Stimulated activated CD4-positive, alpha-beta T cell treated with anti-CD3 and anti-CD28 coated beads, Interleukin-4, amount 100 ng/mL, for 1 hour (primary cell): ENCODE measurements at regions not wholly inside any gene's neighbourhood (a gene's known extent, or its start where the extent isn't known, plus 50 kb on each side); places are given as distances from the start of the nearest gene placed in this dataset.

ENCODE experiments used
- DNase-seq: peaks from one replicate; pipeline ENCODE4 v3.0.0-alpha.2; 2020

- DNase-seq, result no peak
Measured at GRCh38 chr5:3004361-3005080, 253.0 kb upstream of the IRX2 start.

- no peak for DNase-seq
Measured at GRCh38 chr5:3002230-3002629, 250.8 kb upstream of the IRX2 start.

GRCh38 chr5:3000631-3001030 lies 249.2 kb upstream of the IRX2 start:
- DNase-seq, result no peak

DNA sequence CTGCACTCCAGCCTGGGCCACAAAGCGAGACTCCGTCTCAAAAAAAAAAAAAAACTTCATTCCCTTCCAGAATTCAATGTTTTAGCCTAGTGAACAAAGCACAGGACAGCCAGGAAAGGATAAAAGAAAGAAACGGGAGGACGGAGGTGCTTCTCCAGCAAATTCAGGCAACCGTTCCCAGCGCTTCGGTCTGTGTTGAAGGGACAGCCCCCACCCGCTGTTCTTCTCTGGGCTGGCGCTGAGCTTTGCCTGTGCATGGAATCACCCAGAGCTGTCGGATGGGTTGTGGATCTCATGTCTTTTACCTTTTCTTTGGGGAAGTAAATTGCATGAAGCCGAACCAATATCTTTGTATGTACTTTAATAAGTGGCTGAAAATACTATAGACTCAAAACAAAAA lies 248.4 kb upstream of the IRX2 start:
- DNase-seq, result no peak

DNA sequence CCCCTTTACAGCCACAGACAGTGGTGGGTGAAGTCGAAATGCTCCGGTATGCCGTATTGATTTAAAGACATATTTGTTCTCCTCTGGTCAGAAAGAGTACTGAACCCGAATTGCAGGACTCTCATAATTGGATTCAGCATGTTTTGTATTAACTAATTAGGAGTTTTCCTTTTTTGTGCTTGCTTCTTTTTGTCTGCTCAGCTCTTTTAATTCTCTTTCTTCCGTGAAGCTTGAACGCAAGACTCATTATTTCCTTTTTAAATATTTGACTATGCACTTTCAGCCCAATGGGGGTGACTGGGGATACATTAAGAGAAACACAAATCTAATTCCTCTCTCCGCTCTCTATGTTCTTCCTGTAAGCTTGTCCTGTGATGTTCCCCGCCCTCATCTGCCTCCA lies 246.6 kb upstream of the IRX2 start:
- no peak for DNase-seq

- DNase-seq, result no peak
Measured at GRCh38 chr5:2997179-2997578, 245.7 kb upstream of the IRX2 start.

DNA sequence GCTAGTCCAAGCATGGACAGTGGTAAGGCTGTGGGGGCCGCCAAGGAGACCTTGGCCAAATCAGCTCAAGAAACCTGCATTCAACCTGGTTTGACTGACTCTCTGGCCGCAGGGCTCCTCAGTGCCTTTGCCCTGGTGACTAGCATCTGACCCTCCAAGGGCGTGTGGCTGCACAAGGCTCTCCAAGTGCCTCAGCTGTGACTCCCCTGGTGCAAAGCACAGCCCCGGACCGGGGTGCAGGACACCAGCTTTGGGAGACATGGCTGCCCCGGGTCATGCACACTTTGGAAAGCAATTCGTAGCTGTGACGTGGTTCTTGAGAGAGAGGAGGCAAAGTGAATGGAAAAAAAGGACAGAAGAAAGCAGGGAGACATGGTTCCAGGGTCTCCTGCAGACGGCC lies 245.2 kb upstream of the IRX2 start:
- no peak for DNase-seq

DNA sequence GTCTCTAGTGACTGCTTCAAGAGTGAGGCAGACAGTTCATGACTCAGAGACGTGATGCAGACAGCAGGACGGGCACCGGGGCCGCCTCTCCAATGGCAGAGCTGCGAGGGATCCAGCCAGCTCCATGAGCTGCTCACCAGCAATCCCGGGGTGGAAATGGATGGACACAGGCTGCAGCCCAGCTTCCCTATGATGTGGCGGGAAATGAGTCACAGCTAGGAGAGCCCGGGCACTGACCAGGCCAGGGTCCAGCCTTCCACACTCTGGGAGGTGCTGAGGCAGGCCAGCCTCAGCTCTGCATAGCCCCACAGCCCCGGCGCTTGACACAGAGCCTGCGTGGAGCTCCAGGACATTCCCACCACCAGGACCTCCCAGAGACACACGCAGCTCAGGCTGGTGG lies 244.8 kb upstream of the IRX2 start:
- no peak for DNase-seq

GRCh38 chr5:2995667-2996066 lies 244.2 kb upstream of the IRX2 start:
- DNase-seq, result no peak

- no peak for DNase-seq
Measured at GRCh38 chr5:2995035-2995434, 243.6 kb upstream of the IRX2 start.

DNA sequence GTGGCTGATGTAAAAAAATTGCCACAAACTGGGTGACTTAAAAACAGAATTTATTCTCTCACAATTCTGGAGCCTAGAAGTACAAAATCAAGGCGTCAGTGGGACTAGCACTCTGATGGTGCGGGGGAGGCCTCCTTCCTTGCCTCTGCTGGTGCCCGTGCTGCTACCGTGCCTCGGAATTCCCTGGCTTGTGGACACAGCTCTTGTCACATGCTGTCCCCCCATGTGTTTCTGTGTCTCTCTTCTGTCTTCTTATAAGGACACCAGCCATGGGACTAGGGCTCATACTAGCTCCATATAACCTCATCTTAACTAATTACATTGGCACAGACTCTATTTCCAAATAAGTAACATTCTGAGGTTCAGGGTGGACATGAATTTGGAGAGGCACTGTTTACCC lies 242.3 kb upstream of the IRX2 start:
- no peak for DNase-seq

DNA sequence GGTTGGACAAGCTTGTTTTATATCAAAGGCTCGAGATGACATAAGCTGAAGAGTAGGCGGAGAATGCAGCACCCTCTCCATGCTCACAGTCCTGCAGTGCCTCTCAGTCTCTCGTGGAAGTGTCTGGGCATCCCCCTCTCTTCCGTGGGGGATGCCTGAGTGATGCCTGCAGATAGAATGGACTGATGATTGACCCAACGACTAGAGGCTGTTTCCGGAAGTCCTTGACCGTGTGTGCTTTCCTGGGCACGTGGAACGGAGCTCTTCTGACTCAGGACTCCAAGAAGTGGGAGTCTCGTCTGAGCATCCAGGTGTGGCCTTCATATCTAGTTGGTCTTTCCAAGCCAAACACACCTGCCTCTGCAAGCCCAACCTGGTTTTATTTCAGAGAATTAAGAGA lies 241.8 kb upstream of the IRX2 start:
- no peak for DNase-seq

- no peak for DNase-seq
Measured at GRCh38 chr5:2992806-2993205, 241.3 kb upstream of the IRX2 start.

DNA sequence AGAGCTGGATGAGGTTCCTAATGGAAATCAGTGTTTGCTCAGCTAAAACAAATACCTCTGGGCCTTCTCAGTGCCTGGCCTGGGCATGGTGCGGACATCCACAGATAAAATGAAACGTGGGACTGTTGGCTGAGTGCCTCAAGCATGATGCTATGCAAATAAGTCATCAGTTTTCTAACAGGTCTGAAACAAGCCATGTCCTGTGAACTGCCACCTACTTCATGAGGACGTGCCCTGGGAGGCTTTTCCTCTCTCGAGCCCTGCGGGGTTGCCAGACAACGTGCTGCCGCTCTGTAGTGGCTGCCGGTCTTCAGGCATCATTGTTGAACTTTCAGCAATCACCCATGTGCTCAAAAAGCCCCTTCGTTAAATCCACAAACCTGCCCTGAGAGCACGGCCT lies 240.4 kb upstream of the IRX2 start:
- no peak for DNase-seq

DNA sequence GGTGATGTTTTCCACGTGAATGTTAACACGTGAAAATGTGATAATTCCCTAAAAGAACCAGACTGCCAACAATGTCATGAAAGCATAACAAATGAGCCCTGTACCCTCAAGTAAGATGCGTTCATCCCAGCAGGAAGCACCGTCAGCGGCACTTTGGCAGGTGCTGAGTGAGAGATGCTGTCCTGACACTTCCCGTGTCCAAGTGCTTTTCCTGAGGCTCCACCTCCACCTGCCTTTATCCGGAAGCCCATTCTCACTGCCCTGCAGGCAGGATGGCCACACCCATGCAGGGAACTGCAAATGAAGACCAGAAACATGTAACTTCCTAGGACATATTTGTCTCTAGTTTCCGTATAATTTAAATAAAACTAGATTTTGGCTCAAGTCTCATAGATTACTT lies 238.0 kb upstream of the IRX2 start:
- no peak for DNase-seq

GRCh38 chr5:2986301-2986700 lies 234.8 kb upstream of the IRX2 start:
- DNase-seq, result no peak

DNA sequence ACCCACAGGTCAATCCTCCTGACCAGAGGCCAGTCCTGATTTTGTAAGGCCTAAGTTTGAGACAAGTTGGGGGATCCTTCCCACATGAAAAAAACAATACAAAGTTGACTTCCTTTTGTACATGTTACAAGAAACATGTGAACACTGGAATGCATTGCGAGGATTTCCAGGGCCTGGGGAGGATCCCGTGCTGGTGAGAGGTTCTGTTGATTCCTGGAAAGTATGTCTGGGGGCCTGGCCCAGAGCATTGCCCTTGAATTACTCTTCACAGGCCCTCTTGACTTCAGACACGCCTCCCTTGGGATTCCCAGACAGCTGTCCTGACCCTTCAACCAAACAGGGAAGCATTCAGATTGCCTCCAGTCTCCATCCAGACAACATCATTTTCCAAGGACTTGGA lies 234.2 kb upstream of the IRX2 start:
- no peak for DNase-seq

DNA sequence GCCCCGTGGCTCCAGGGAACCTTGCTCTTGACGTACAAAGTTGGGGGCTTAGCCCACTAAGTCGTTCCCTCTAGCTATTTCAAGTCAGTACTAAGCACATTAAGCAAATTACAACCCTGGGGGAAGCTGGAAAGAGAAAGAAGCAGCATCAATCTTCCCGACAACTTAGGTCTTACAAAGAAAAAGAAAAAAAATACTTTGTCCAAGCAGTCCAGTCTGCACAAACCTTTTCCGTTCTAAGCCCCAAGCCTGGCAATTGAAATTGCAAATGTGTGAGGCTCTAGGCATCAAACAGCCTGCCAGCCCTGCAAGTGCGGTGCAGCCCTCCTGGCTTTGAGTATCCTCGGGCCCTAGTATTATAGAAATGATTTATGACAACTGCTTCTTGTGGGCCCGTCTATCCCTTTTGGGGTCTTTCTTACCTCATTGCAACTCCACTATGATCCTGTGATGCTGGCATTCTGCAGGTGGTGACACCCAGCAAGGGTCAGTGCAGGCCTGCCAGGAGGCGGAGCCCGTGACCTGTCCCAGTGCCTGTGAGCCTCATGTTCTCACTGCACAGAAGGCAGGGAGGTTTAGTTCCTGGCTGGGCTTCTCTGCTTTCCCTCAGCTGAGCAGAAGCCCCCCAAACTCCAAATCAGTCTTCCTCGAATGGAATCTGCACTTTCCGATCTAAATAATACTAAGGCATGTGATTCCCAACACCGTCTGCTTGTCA lies 232.3 kb upstream of the IRX2 start:
- no peak for DNase-seq

- no peak for DNase-seq
Measured at GRCh38 chr5:2981652-2982051, 230.2 kb upstream of the IRX2 start.

- DNase-seq, result no peak
Measured at GRCh38 chr5:2981035-2981434, 229.6 kb upstream of the IRX2 start.

DNA sequence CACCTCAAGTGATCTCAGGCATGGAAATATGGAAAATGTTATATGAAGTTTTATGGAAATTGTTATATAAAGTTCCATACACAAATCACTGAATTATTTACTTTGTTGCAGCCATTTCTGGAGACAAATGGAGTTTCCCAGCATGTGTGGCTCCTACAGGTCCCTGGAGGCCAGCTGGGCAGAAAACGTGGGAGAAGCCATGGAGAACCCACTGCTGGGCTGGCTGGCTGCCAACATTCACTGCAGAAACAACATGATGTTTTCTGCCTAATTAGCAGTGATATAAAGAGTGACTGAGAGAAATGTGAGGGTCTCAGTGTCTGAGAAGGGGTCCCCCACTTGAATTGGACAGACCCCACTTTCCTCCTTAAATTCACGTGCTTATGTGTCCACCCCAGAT lies 208.8 kb upstream of the IRX2 start:
- no peak for DNase-seq

- DNase-seq, result no peak
Measured at GRCh38 chr5:2958976-2959375, 207.5 kb upstream of the IRX2 start.

DNA sequence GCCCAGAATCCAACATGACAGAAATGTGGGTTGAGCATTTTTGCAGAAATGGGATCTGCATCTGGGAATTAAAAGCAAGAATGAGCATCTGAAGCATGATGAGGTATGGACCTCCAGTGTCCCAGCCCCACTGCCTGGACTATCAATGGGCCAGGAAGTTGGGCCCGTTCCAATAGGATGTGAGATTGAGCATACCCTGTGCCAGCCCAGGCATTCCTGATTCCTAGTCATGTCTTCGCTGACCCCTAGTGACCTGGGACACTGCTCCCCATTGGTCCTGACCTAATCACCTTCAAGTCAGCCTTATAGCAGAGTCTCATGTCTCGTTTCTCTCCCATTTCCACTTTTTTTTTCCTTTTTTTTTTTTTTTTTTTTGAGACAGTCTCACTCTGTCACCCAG lies 197.4 kb upstream of the IRX2 start:
- DNase-seq, result no peak

GRCh38 chr5:2946315-2946714 lies 194.8 kb upstream of the IRX2 start:
- no peak for DNase-seq

DNA sequence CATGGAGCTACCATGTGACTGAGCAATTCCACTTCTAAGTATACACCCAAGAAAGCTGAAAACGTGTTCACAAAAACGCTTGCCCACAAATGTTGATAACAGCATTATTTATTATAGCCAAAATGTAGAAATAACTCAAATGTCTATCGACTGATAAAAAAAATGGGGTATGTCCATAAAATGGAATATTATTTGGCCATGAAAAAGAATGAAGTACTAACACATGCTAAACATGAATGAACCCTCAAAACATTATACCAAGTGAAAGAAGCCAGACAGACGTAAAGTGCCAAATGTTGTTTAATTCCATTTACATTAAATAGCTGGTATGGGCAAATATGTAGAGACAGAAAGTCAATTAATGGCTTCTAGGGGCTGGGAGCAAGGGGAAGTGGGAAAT lies 184.9 kb upstream of the IRX2 start:
- no peak for DNase-seq
